ENCODE measurements at regions not wholly inside any gene's neighbourhood (a gene's known extent, or its start where the extent isn't known, plus 50 kb on each side); places are given as distances from the start of the nearest gene placed in this dataset.

- no peaks in the 10 kb centered on the region; the same call in 1 of the 2 replicates for H3K23me2 ChIP-seq (ENCODE audit: low read depth, low read length)
- no peaks in the 10 kb centered on the region for H3K79me2 ChIP-seq (ENCODE audit: control insufficient read depth in 1 of 2, insufficient read depth in 2 of 2, low read length in 2 of 2)
- DNase-seq (ENCODE audit: low read depth in 1 of 2, low spot score in 2 of 2) (no peak), FAIRE-seq (no peak)
- no peak overlapping the region for H3K18ac ChIP-seq (ENCODE audit: extremely low read depth, low read length)
- no peak overlapping the region for H3K14ac ChIP-seq (ENCODE audit: insufficient read length)
- no peak overlapping the region for H3K27ac ChIP-seq (ENCODE audit: low read depth, low read length)
- POLR2A ChIA-PET (ENCODE audit: partially characterized antibody) = no interaction called here
- no peak overlapping the region for H4K5ac ChIP-seq (ENCODE audit: insufficient read length, low read depth, low read length)
- no peak overlapping the region for H2BK20ac ChIP-seq (ENCODE audit: low read length)
- CTCF ChIA-PET (ENCODE audit: partially characterized antibody) = interaction anchor here (1.0 to 1.7 kb wide), 6 partner anchors 10 to 31 kb away, joined by 3 to 4 read pairs (median 4); no protein-coding TSS in a partner anchor
- no peak overlapping the region for H3K4me3 ChIP-seq (ENCODE audit: extremely low read depth in 1 of 4, insufficient read depth in 2 of 4, low read depth in 3 of 4, low read length in 4 of 4)
- no peak overlapping the region for H2BK5ac ChIP-seq (ENCODE audit: low read depth, low read length)
- H3K4me1 ChIP-seq (replicated peaks in 1 of 4; ENCODE audit: control insufficient read depth in 3 of 4, insufficient read depth in 4 of 4, low read length in 3 of 4) = peaks cover 0 to 3% (median 2%) of the 10 kb centered on the region in 4 experiments; a peak in 2 of 7 replicates
- no peaks in the 10 kb centered on the region for H3K79me1 ChIP-seq (ENCODE audit: low read depth, low read length)
- H3K4ac ChIP-seq (replicated peaks; ENCODE audit: insufficient read length, low read depth, low read length) = no peak overlapping the region
- H2BK120ac ChIP-seq (replicated peaks; ENCODE audit: low read depth, low read length) = no peak overlapping the region
- WGBS, 2 experiments (ENCODE audit: extremely low coverage in 1 of 2, insufficient coverage in 1 of 2, insufficient read length in 1 of 2, insufficient replicate concordance in 2 of 2, low coverage in 1 of 2, low lambda C conversion rate in 2 of 2, missing lambda C conversion rate in 1 of 2) = 67% methylated on average over 2 of the region's 2 CpGs; no CpG with 5 or more reads in 1 of the 2 experiments
- H2BK12ac ChIP-seq (ENCODE audit: low read depth, low read length) = no peak overlapping the region
- TF ChIP-seq NANOG (IDR thresholded peaks at IDR 0.05; ENCODE audit: insufficient read depth, low read depth, low read length, poor library complexity, severe bottlenecking) (no peak), CTCF (IDR thresholded peaks at IDR 0.05; ENCODE audit: control extremely low read depth in 1 of 3, insufficient read depth in 1 of 3, low read depth in 1 of 3, low read length in 3 of 3) (no peak), SRF (IDR thresholded peaks at IDR 0.05; ENCODE audit: low read depth, low read length) (no peak), MAX (IDR thresholded peaks at IDR 0.05) (no peak), SIRT6 (IDR thresholded peaks at IDR 0.05; ENCODE audit: low read length) (no peak), MAFK (IDR thresholded peaks at IDR 0.05; ENCODE audit: low read depth, low read length) (no peak)
- no peak overlapping the region for H2AK5ac ChIP-seq (ENCODE audit: low read depth, low read length)
- H3K56ac ChIP-seq (replicated peaks; ENCODE audit: insufficient read length, low read depth, low read length) = no peak overlapping the region
- no peak overlapping the region for H4K91ac ChIP-seq (replicated peaks; ENCODE audit: insufficient read length, low read length)
- no peak overlapping the region for H2AFZ ChIP-seq (ENCODE audit: low read length)
- no peak overlapping the region for H3K9ac ChIP-seq (replicated peaks in 1 of 4; ENCODE audit: extremely low read depth in 1 of 4, low read depth in 3 of 4, low read length in 3 of 4)
- H3K27me3 ChIP-seq (replicated peaks in 1 of 4; ENCODE audit: control insufficient read depth in 3 of 4, extremely low read depth in 1 of 4, insufficient read depth in 3 of 4, low read length in 3 of 4) = no peaks in the 10 kb centered on the region
- H2BK15ac ChIP-seq (ENCODE audit: low read length) = no peak overlapping the region
- no peaks in the 10 kb centered on the region for H3K9me3 ChIP-seq (ENCODE audit: insufficient read depth in 2 of 2, low read depth in 1 of 2, low read length in 1 of 2)
- H4K8ac ChIP-seq (ENCODE audit: extremely low read depth, insufficient read depth, low read length) = no peak overlapping the region
- no peak overlapping the region for H3K4me2 ChIP-seq (ENCODE audit: insufficient read depth in 1 of 2, low read depth in 2 of 2, low read length in 2 of 2)
- H3K23ac ChIP-seq (ENCODE audit: insufficient read length) = no peak overlapping the region
- no peaks in the 10 kb centered on the region for H3K36me3 ChIP-seq (ENCODE audit: control insufficient read depth in 2 of 4, insufficient read depth in 4 of 4, low read length in 3 of 4)
- H4K20me1 ChIP-seq (replicated peaks in 1 of 2; ENCODE audit: control insufficient read depth in 1 of 2, insufficient read depth in 2 of 2, low read length in 2 of 2) = no peaks in the 10 kb centered on the region
These were observed 81.9 kb upstream of the HMGXB4 start for GRCh38 chr22:35175392-35175791.

Data from H1 (cell line).